ENCODE measurements at regions not wholly inside any gene's neighbourhood (a gene's known extent, or its start where the extent isn't known, plus 50 kb on each side); places are given as distances from the start of the nearest gene placed in this dataset.

GRCh38 chr15:93360976-93361375 lies 272.0 kb upstream of the RGMA start:
- TF ChIP-seq, protein P1, sequence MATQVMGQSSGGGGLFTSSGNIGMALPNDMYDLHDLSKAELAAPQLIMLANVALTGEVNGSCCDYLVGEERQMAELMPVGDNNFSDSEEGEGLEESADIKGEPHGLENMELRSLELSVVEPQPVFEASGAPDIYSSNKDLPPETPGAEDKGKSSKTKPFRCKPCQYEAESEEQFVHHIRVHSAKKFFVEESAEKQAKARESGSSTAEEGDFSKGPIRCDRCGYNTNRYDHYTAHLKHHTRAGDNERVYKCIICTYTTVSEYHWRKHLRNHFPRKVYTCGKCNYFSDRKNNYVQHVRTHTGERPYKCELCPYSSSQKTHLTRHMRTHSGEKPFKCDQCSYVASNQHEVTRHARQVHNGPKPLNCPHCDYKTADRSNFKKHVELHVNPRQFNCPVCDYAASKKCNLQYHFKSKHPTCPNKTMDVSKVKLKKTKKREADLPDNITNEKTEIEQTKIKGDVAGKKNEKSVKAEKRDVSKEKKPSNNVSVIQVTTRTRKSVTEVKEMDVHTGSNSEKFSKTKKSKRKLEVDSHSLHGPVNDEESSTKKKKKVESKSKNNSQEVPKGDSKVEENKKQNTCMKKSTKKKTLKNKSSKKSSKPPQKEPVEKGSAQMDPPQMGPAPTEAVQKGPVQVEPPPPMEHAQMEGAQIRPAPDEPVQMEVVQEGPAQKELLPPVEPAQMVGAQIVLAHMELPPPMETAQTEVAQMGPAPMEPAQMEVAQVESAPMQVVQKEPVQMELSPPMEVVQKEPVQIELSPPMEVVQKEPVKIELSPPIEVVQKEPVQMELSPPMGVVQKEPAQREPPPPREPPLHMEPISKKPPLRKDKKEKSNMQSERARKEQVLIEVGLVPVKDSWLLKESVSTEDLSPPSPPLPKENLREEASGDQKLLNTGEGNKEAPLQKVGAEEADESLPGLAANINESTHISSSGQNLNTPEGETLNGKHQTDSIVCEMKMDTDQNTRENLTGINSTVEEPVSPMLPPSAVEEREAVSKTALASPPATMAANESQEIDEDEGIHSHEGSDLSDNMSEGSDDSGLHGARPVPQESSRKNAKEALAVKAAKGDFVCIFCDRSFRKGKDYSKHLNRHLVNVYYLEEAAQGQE (IDR thresholded peaks at IDR 0.05; ENCODE audit: low read depth, low read length): no peak
- no peak for TF ChIP-seq CTCF (IDR thresholded peaks at IDR 0.05)
- TF ChIP-seq MXI1 (IDR thresholded peaks at IDR 0.05; ENCODE audit: low read depth, low read length): no peak
- no peak for TF ChIP-seq TAF1 (IDR thresholded peaks at IDR 0.05; ENCODE audit: borderline replicate concordance, low read depth, low read length)

Measured in SK-N-SH (cell line).